Stomach (tissue), 8 donors: ENCODE measurements at regions not wholly inside any gene's neighbourhood (a gene's known extent, or its start where the extent isn't known, plus 50 kb on each side); places are given as distances from the start of the nearest gene placed in this dataset.

Experiments
- DNase-seq, 2 donors: peaks; one replicate each; pipeline versions ENCODE4 v3.0.0 to v3.0.0-alpha.2; 2013 to 2019
- H3K27ac ChIP-seq, 5 donors: fragments of 200-600 bp in 4 of 5; sonication (generic) in 4 of 5; one replicate each; pipeline ENCODE4 v1.5.1; 2013 to 2019; ENCODE audit warnings: mild to moderate bottlenecking in 1 of 5, moderate library complexity in 1 of 5
- H3K27me3 ChIP-seq, 3 donors: fragments of 200-600 bp; sonication (generic); one replicate each; pipeline ENCODE4 v1.5.1; 2017 to 2019; ENCODE audit warnings: mixed run types in 1 of 3
- H3K36me3 ChIP-seq, 4 donors: fragments of 200-600 bp; sonication (generic); 1 replicate in 3 of 4; 2 replicates in 1 of 4; pipeline ENCODE4 v1.5.1; 2016 to 2019
- H3K4me1 ChIP-seq, 4 donors: fragments of 200-600 bp; sonication (generic); one replicate each; pipeline ENCODE4 v1.5.1; 2016 to 2019
- H3K4me3 ChIP-seq, 4 donors: fragments of 200-600 bp; sonication (generic) in 3 of 4; one replicate each; pipeline ENCODE4 v1.5.1; 2016 to 2019; ENCODE audit warnings: mild to moderate bottlenecking in 1 of 4
- H3K9me3 ChIP-seq, 4 donors: fragments of 200-600 bp; sonication (generic); one replicate each; pipeline ENCODE4 v1.5.1; 2016 to 2019
- CTCF ChIP-seq, 7 experiments: fragments of 450-650 bp in 4 of 7; fragments of 200-600 bp in 3 of 7; sonication (generic) in 3 of 7; IDR thresholded peaks; one replicate each; pipeline ENCODE4 v1.5.1; 2016 to 2019; ENCODE audit warnings: antibody characterized with exemption in 7 of 7, control low read depth in 2 of 7, mild to moderate bottlenecking in 1 of 7
- EP300 ChIP-seq: sonication (generic); formaldehyde crosslinking; IDR thresholded peaks from one replicate; pipeline ENCODE4 v1.6.1; 2017; ENCODE audit warnings: antibody characterized with exemption
- POLR2A ChIP-seq, 4 donors: fragments of 450-650 bp; IDR thresholded peaks; one replicate each; pipeline ENCODE4 v1.6.1; 2016; ENCODE audit warnings: antibody characterized with exemption in 4 of 4, control low read depth in 2 of 4, mild to moderate bottlenecking in 1 of 4, moderate library complexity in 1 of 4
- POLR2AphosphoS5 ChIP-seq, 3 donors: sonication (generic); formaldehyde crosslinking; IDR thresholded peaks; one replicate each; pipeline ENCODE4 v1.6.1; 2016; ENCODE audit warnings: antibody characterized with exemption in 3 of 3
- WGBS, 5 donors: extraction: QIAGEN DNeasy Blood & Tissue Kit in 3 of 5; methylation state at CpG; one replicate each; pipeline versions ENCODE4 v1.1.5 to v1.1.7; 2013 to 2018; 5-methylcytosine and 5-hydroxymethylcytosine counted together
- intact Hi-C: fragments of 100-400 bp; cut with DNase I; formaldehyde crosslinking; loops from one replicate; pipeline ENCODE4 v1.15.1; 2023; ENCODE audit warnings: low total_unique reads
- donor health status: healthy with polysubstance abuse.
- donor health status: Bipolar disorder and iron deficiency.
- donor health status: healthy.

GRCh38 chr6:139751179-139751578 is 376.7 kb upstream of the CITED2 start:
- Histone ChIP-seq H3K4me3 (no peak overlapping the region), H3K36me3 (no peaks in the 10 kb centered on the region), H3K27me3 (no peaks in the 10 kb centered on the region), H3K9me3 (no peaks in the 10 kb centered on the region), H3K27ac (no peak overlapping the region), H3K4me1 (peaks cover 0 to 21% (median 11%) of the 10 kb centered on the region in 4 donors)
- 87 to 93% (median 90%) methylated on average over 3 of the region's 3 CpGs for WGBS, 5 donors
- TF ChIP-seq EP300, result no peak
- TF ChIP-seq POLR2A (IDR thresholded peaks at IDR 0.05), result no peak
- TF ChIP-seq CTCF (IDR thresholded peaks at IDR 0.05), result no peak
- no peak for TF ChIP-seq POLR2AphosphoS5 (IDR thresholded peaks at IDR 0.05)
- intact Hi-C loops, result no loop called here
- no peak for DNase-seq

- Histone ChIP-seq H3K4me3 (no peak overlapping the region), H3K36me3 (no peaks in the 10 kb centered on the region), H3K27me3 (no peaks in the 10 kb centered on the region), H3K9me3 (no peaks in the 10 kb centered on the region), H3K4me1 (peaks cover 0 to 4% (median 0%) of the 10 kb centered on the region in 4 donors), H3K27ac (no peak overlapping the region)
- intact Hi-C loops, result no loop called here
- 49 to 70% (median 58%) methylated on average over 5 of the region's 5 CpGs for WGBS, 5 donors
- TF ChIP-seq POLR2A (IDR thresholded peaks at IDR 0.05) (no peak), EP300 (no peak), CTCF (IDR thresholded peaks at IDR 0.05) (no peak), POLR2AphosphoS5 (IDR thresholded peaks at IDR 0.05) (no peak)
- DNase-seq, result peak in 1 of 2 donors; percentile 33
These were observed 374.1 kb upstream of the CITED2 start for GRCh38 chr6:139748353-139749146.

- Histone ChIP-seq H3K27me3 (no peaks in the 10 kb centered on the region), H3K4me3 (no peak overlapping the region), H3K27ac (no peak overlapping the region), H3K9me3 (no peaks in the 10 kb centered on the region), H3K4me1 (peaks cover 0 to 4% (median under 1%) of the 10 kb centered on the region in 4 donors), H3K36me3 (no peaks in the 10 kb centered on the region)
- 82 to 93% (median 92%) methylated on average over 5 of the region's 5 CpGs for WGBS, 5 donors
- DNase-seq, result no peak
- no peak for TF ChIP-seq POLR2A (IDR thresholded peaks at IDR 0.05)
- no peak for TF ChIP-seq EP300
- TF ChIP-seq POLR2AphosphoS5 (IDR thresholded peaks at IDR 0.05), result no peak
- no peak for TF ChIP-seq CTCF (IDR thresholded peaks at IDR 0.05)
- intact Hi-C loops, result no loop called here
These were observed 372.7 kb upstream of the CITED2 start for GRCh38 chr6:139747154-139747553.

- 64 to 86% (median 80%) methylated on average over 4 of the region's 4 CpGs for WGBS, 5 donors
- TF ChIP-seq CTCF (IDR thresholded peaks at IDR 0.05), result no peak
- TF ChIP-seq EP300, result no peak
- no peak for TF ChIP-seq POLR2AphosphoS5 (IDR thresholded peaks at IDR 0.05)
- no peak for TF ChIP-seq POLR2A (IDR thresholded peaks at IDR 0.05)
- no peak overlapping the region for H3K4me3 ChIP-seq
- no peaks in the 10 kb centered on the region for H3K36me3 ChIP-seq
- no peaks in the 10 kb centered on the region for H3K9me3 ChIP-seq
- H3K4me1 ChIP-seq, result peaks cover 0 to 6% (median 2%) of the 10 kb centered on the region in 4 donors
- H3K27ac ChIP-seq, result no peak overlapping the region
- intact Hi-C loops, result no loop called here
- no peak for DNase-seq
- no peaks in the 10 kb centered on the region for H3K27me3 ChIP-seq
These were observed 370.4 kb upstream of the CITED2 start for GRCh38 chr6:139744891-139745290.
